Testis (tissue), 2 donors: ENCODE measurements at regions not wholly inside any gene's neighbourhood (a gene's known extent, or its start where the extent isn't known, plus 50 kb on each side); places are given as distances from the start of the nearest gene placed in this dataset.

Experiments
- CTCF ChIP-seq, 3 experiments: fragments of 450-650 bp in 2 of 3; fragments of 200-600 bp in 1 of 3; sonication (generic) in 1 of 3; IDR thresholded peaks; one replicate each; pipeline ENCODE4 v1.5.1; 2016 to 2019; ENCODE audit warnings: antibody characterized with exemption in 3 of 3, mild to moderate bottlenecking in 2 of 3, moderate library complexity in 1 of 3
- POLR2A ChIP-seq: fragments of 450-650 bp; IDR thresholded peaks from one replicate; pipeline ENCODE4 v1.6.1; 2017; ENCODE audit warnings: antibody characterized with exemption, mild to moderate bottlenecking, moderate library complexity

- TF ChIP-seq CTCF (IDR thresholded peaks at IDR 0.05) (no peak), POLR2A (no peak)
These were observed 1399.3 kb downstream of the STIM2 start for GRCh38 chr4:28259951-28260350.
